ENCODE measurements at regions not wholly inside any gene's neighbourhood (a gene's known extent, or its start where the extent isn't known, plus 50 kb on each side); places are given as distances from the start of the nearest gene placed in this dataset.
"Not testable (repeated sequence)": the region's sequence is repeated elsewhere in the genome, so short reads cannot be mapped to it uniquely, and the experiment has no call there.

GRCh38 chr16:85203462-85203813, 91.2 kb upstream of the CIBAR2 start:
- TF ChIP-seq POLR2A (IDR thresholded peaks at IDR 0.05) (no peak), CTCF (IDR thresholded peaks at IDR 0.05) (no peak)
- 85 to 97% (median 95%) methylated on average over 5 of the region's 5 CpGs for WGBS, 4 donors
- Histone ChIP-seq H3K27ac (peak overlapping the region in 8 of 12 donors; percentile 4 to 95 (median 85)), H3K9me3 (no peaks in the 10 kb centered on the region), H3K4me1 (peaks cover 14 to 75% (median 41%) of the 10 kb centered on the region in 12 donors), H3K27me3 (no peaks in the 10 kb centered on the region), H3K4me3 (no peak overlapping the region), H3K36me3 (no peaks in the 10 kb centered on the region)
- intact Hi-C loops (cut with DNase I) = no loop called here
- ATAC-seq (no peak), DNase-seq (no peak)

- H3K4me1 ChIP-seq = peaks cover 14 to 77% (median 42%) of the 10 kb centered on the region in 12 donors
Observed at GRCh38 chr16:85204242-85205010, 92.2 kb upstream of the CIBAR2 start.

GRCh38 chr16:85205257-85205656, 93.0 kb upstream of the CIBAR2 start:
- not testable (repeated sequence) for H3K4me3 ChIP-seq, H3K9me3 ChIP-seq, H3K36me3 ChIP-seq, ATAC-seq, H3K27me3 ChIP-seq, DNase-seq
- intact Hi-C loops (cut with DNase I) = loop anchor here in 1 of 10 donors (5.0 kb wide), 1 partner anchor 33 kb away; no protein-coding TSS in a partner anchor
- WGBS, 4 donors = 84 to 87% (median 85%) methylated on average over 6 of the region's 6 CpGs
- H3K4me1 ChIP-seq = peaks cover 14 to 78% (median 48%) of the 10 kb centered on the region in 12 donors
- H3K27ac ChIP-seq = peak overlapping the region in 2 of 12 donors; percentile 73

More at GRCh38 chr16:85204242-85205010, 92.2 kb upstream of the CIBAR2 start:
- peak in 1 of 5 donors; percentile 31 for DNase-seq
- WGBS, 4 donors = 74 to 90% (median 84%) methylated on average over 7 of the region's 7 CpGs
- Histone ChIP-seq H3K4me3 (no peak overlapping the region), H3K36me3 (no peaks in the 10 kb centered on the region), H3K27ac (no peak overlapping the region), H3K27me3 (no peaks in the 10 kb centered on the region), H3K9me3 (no peaks in the 10 kb centered on the region)
- intact Hi-C loops (cut with DNase I) = loop anchor here in 1 of 10 donors (5.0 kb wide), 1 partner anchor 32 kb away; no protein-coding TSS in a partner anchor
- no peak for ATAC-seq
- TF ChIP-seq CTCF (IDR thresholded peaks at IDR 0.05) (no peak), POLR2A (IDR thresholded peaks at IDR 0.05) (no peak)

- Histone ChIP-seq H3K27ac (peak overlapping the region in 9 of 12 donors; percentile 28 to 81 (median 73)), H3K36me3 (no peaks in the 10 kb centered on the region), H3K4me3 (peak overlapping the region in 1 of 12 donors; percentile 17), H3K4me1 (peaks cover 14 to 78% (median 48%) of the 10 kb centered on the region in 12 donors), H3K9me3 (no peaks in the 10 kb centered on the region), H3K27me3 (no peaks in the 10 kb centered on the region)
- ATAC-seq (peak in 2 of 4 donors; percentile 21 to 23), DNase-seq (peak in 2 of 5 donors; percentile 44 to 48)
- WGBS, 4 donors = 30 to 43% (median 38%) methylated on average over 18 to 23 of the region's 23 CpGs
- intact Hi-C loops (cut with DNase I) = loop anchor here in 1 of 10 donors (5.0 kb wide), 1 partner anchor 34 kb away; no protein-coding TSS in a partner anchor
- TF ChIP-seq CTCF (IDR thresholded peaks at IDR 0.05) = no peak
- TF ChIP-seq POLR2A (IDR thresholded peaks at IDR 0.05) = no peak
Observed at GRCh38 chr16:85205747-85206471, 93.6 kb upstream of the CIBAR2 start.

All from heart left ventricle (tissue), 16 donors.